Upper lobe of right lung (tissue), 1 donor: ENCODE measurements at regions not wholly inside any gene's neighbourhood (a gene's known extent, or its start where the extent isn't known, plus 50 kb on each side); places are given as distances from the start of the nearest gene placed in this dataset.

Source experiments
- ATAC-seq: fragments of 200-7000 bp; cut with Tn5 transposase; one replicate; pipeline ENCODE4 v1.9.1; 2020; ENCODE audit warnings: mild to moderate bottlenecking, moderate library complexity
- DNase-seq: peaks from one replicate; pipeline ENCODE4 v3.0.0-alpha.2; 2020
- H3K27ac ChIP-seq: fragments of 200-600 bp; one replicate; pipeline ENCODE4 v1.8.0; 2022
- H3K27me3 ChIP-seq: fragments of 200-600 bp; one replicate; pipeline ENCODE4 v1.8.0; 2022; ENCODE audit warnings: mild to moderate bottlenecking
- H3K36me3 ChIP-seq: fragments of 200-600 bp; one replicate; pipeline ENCODE4 v1.8.0; 2022
- H3K4me1 ChIP-seq: fragments of 200-600 bp; one replicate; pipeline ENCODE4 v1.8.0; 2022
- H3K4me3 ChIP-seq: fragments of 200-600 bp; one replicate; pipeline ENCODE4 v1.8.0; 2022; ENCODE audit warnings: mild to moderate bottlenecking
- H3K9me3 ChIP-seq: fragments of 200-600 bp; one replicate; pipeline ENCODE4 v1.8.0; 2022
- CTCF ChIP-seq: fragments of 200-600 bp; IDR thresholded peaks from one replicate; pipeline ENCODE4 v1.8.0; 2022; ENCODE audit warnings: antibody characterized with exemption
- intact Hi-C: fragments of 100-400 bp; cut with DNase I; formaldehyde crosslinking; loops from one replicate; pipeline ENCODE4 v1.11.0; 2022
- donor health status: DM: no; HTN: yes; CAD: no; lungs with severe emphysema.

DNA sequence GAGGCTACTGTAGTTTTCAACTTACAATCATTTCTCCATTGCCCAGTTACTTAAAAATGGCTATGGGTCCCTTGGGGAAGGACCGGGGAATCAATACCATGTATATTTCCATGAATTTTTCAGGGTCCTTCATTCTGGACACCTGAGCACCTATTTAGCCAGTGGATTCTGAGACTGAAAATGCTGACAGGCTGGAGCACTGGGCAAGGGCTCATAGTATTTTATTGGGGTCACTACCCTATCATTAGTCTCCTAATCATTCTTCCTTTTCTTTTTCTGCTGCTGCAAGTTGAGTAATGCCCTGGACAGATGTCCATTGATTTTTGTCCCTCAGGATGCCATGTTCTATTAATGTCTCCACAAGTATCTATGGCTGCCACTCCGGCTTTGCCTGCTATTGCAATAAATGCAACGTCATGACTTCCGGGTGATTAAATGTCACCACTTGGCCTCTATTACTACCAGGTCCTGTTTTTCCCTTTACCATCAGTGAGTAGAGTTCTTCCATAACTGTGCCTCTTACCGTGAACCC, 279.3 kb upstream of the FBXL7 start:
- no peak for TF ChIP-seq CTCF
- ATAC-seq (no peak), DNase-seq (no peak)
- no peak overlapping the region for H3K4me3 ChIP-seq
- H3K4me1 ChIP-seq = no peaks in the 10 kb centered on the region
- H3K36me3 ChIP-seq = no peaks in the 10 kb centered on the region
- no peak overlapping the region for H3K27ac ChIP-seq
- intact Hi-C loops = no loop called here
- H3K9me3 ChIP-seq = no peaks in the 10 kb centered on the region
- no peaks in the 10 kb centered on the region for H3K27me3 ChIP-seq

- H3K4me3 ChIP-seq = no peak overlapping the region
- no peak for DNase-seq
- TF ChIP-seq CTCF = no peak
- intact Hi-C loops = no loop called here
- H3K4me1 ChIP-seq = no peaks in the 10 kb centered on the region
- H3K27me3 ChIP-seq = no peaks in the 10 kb centered on the region
- H3K27ac ChIP-seq = no peak overlapping the region
- H3K36me3 ChIP-seq = no peaks in the 10 kb centered on the region
- ATAC-seq = no peak
- no peaks in the 10 kb centered on the region for H3K9me3 ChIP-seq
These were observed 284.9 kb upstream of the FBXL7 start for GRCh38 chr5:15215056-15215455.

DNA sequence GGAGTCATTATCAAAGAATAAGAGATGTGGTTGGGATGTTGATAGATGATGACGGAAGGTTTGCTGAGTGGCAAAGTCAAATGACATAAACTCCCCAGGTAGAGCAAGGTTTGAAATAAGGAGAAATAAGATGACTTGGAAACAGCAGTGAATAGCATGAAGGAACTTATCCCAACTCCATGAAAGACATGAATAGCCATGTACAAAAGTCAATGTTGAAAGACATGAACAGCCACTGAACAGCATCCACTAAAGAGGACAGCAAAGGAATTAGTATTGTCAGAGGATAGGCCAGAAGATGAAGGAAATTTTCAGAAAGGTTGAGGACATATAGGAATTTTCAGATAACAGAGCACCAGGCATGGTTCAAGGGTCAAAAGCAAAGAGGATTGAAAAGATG, 286.0 kb upstream of the FBXL7 start:
- DNase-seq = no peak
- no peak for ATAC-seq
- TF ChIP-seq CTCF = no peak

GRCh38 chr5:15209053-15209762, 290.8 kb upstream of the FBXL7 start:
- no peak for TF ChIP-seq CTCF
- no peaks in the 10 kb centered on the region for H3K36me3 ChIP-seq
- ATAC-seq = no peak
- H3K4me1 ChIP-seq = no peaks in the 10 kb centered on the region
- H3K27ac ChIP-seq = no peak overlapping the region
- DNase-seq = no peak
- no peaks in the 10 kb centered on the region for H3K27me3 ChIP-seq
- intact Hi-C loops = no loop called here
- no peaks in the 10 kb centered on the region for H3K9me3 ChIP-seq
- no peak overlapping the region for H3K4me3 ChIP-seq

More for the DNA sequence above, 286.0 kb upstream of the FBXL7 start:
- H3K9me3 ChIP-seq = no peaks in the 10 kb centered on the region
- H3K27me3 ChIP-seq = no peaks in the 10 kb centered on the region
- no peaks in the 10 kb centered on the region for H3K36me3 ChIP-seq
- intact Hi-C loops = no loop called here
- no peaks in the 10 kb centered on the region for H3K4me1 ChIP-seq
- H3K27ac ChIP-seq = no peak overlapping the region
- H3K4me3 ChIP-seq = no peak overlapping the region

DNA sequence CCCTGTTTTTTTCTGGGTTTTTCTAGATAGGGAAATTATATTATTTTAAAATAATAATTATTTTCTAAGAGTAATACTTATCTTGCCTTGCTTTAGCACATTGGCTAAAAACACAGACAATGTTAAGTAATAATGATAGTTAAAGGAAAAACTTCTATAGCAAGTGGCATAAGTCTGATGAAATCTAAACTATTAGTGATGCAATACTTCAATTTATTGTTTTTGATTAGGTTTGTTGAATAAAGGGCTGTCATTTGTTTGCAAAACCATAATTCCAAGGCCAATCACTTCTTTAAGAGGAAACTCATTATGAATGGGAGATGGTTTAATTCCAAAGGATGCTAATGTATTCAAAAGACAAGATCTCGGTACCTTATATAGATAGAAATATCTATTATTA, 293.8 kb upstream of the FBXL7 start:
- H3K9me3 ChIP-seq = no peaks in the 10 kb centered on the region
- H3K36me3 ChIP-seq = no peaks in the 10 kb centered on the region
- intact Hi-C loops = no loop called here
- no peaks in the 10 kb centered on the region for H3K27me3 ChIP-seq
- no peak overlapping the region for H3K27ac ChIP-seq
- no peak overlapping the region for H3K4me3 ChIP-seq
- DNase-seq (no peak), ATAC-seq (no peak)
- no peak for TF ChIP-seq CTCF
- no peaks in the 10 kb centered on the region for H3K4me1 ChIP-seq

DNA sequence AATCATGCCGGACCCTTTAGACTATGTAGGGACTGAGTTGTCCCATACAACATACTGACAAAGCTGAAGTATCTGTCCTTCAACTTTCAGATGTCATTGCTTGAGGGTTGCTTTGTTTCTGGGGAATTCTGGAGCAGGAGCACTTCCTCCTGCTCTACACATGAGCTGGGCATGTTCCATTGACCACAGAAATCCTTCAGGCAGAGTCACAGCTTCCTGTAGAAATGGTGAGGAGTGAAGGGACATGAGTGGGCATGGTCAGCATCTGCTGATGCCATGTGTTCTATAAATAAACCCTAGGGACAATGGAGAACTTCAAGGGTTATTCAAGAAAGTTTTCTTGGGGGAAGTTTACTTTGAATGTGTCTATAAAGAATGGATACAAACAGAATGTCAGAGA, 296.6 kb upstream of the FBXL7 start:
- no peak for TF ChIP-seq CTCF
- DNase-seq = no peak

More for the DNA sequence above, 296.6 kb upstream of the FBXL7 start:
- no peak for ATAC-seq
- Histone ChIP-seq H3K36me3 (no peaks in the 10 kb centered on the region), H3K27me3 (no peaks in the 10 kb centered on the region), H3K4me3 (no peak overlapping the region), H3K4me1 (no peaks in the 10 kb centered on the region), H3K27ac (no peak overlapping the region), H3K9me3 (no peaks in the 10 kb centered on the region)
- intact Hi-C loops = no loop called here
